Type B pancreatic cell (in vitro differentiated cells): ENCODE measurements at regions not wholly inside any gene's neighbourhood (a gene's known extent, or its start where the extent isn't known, plus 50 kb on each side); places are given as distances from the start of the nearest gene placed in this dataset.

Experiments
- DNase-seq: peaks from one replicate; pipeline ENCODE4 v3.0.0; 2021; ENCODE audit warnings: mixed read lengths; ENCODE audit not compliant: unreplicated experiment; ENCODE audit errors: extremely low spot score
- H3K27ac Mint-ChIP-seq: 2 replicates; pipeline ENCODE4 v1.8.0; 2021; ENCODE audit warnings: mild to moderate bottlenecking, mixed read lengths
- H3K27me3 Mint-ChIP-seq: 2 replicates; pipeline ENCODE4 v1.8.0; 2021; ENCODE audit warnings: mixed read lengths
- H3K36me3 Mint-ChIP-seq: 2 replicates; pipeline ENCODE4 v1.8.0; 2021; ENCODE audit warnings: mixed read lengths
- H3K4me1 Mint-ChIP-seq: one replicate; pipeline ENCODE4 v1.8.0; 2021; ENCODE audit warnings: mixed read lengths; ENCODE audit not compliant: unreplicated experiment
- H3K4me3 Mint-ChIP-seq: 2 replicates; pipeline ENCODE4 v1.8.0; 2021; ENCODE audit warnings: mild to moderate bottlenecking, mixed read lengths
- H3K9me3 Mint-ChIP-seq: 2 replicates; pipeline ENCODE4 v1.8.0; 2021; ENCODE audit warnings: mixed read lengths
- TF ChIP-seq, protein P1 (sequence below): fragments of 200-600 bp; sonication (generic); conservative IDR thresholded peaks from 2 replicates; pipeline ENCODE4 v1.5.0; 2021; ENCODE audit warnings: antibody characterized with exemption, mild to moderate bottlenecking

DNA sequence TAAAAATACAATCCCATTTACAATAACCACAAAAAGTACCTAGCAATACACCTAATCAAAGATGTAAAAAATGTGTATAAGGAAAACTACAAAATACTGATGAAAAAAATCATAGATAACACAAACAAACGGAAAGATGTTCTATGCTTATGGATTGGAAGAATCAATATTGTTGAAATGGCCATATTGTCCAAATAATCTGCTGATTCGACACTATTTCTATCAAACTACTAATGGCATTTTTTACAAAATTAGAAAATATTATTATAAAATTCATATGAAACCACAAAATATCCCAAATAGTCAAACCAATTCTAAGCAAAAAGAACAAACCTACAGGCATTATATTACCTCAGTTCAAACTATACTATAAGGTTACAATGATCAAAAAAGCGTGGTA is 978.3 kb upstream of the MAP3K7 start:
- H3K27ac Mint-ChIP-seq: no peak overlapping the region
- no peaks in the 10 kb centered on the region for H3K36me3 Mint-ChIP-seq
- H3K9me3 Mint-ChIP-seq: peaks cover 5% of the 10 kb centered on the region
- DNase-seq: no peak
- no peaks in the 10 kb centered on the region for H3K4me1 Mint-ChIP-seq
- no peak overlapping the region for H3K4me3 Mint-ChIP-seq
- TF ChIP-seq, protein P1, sequence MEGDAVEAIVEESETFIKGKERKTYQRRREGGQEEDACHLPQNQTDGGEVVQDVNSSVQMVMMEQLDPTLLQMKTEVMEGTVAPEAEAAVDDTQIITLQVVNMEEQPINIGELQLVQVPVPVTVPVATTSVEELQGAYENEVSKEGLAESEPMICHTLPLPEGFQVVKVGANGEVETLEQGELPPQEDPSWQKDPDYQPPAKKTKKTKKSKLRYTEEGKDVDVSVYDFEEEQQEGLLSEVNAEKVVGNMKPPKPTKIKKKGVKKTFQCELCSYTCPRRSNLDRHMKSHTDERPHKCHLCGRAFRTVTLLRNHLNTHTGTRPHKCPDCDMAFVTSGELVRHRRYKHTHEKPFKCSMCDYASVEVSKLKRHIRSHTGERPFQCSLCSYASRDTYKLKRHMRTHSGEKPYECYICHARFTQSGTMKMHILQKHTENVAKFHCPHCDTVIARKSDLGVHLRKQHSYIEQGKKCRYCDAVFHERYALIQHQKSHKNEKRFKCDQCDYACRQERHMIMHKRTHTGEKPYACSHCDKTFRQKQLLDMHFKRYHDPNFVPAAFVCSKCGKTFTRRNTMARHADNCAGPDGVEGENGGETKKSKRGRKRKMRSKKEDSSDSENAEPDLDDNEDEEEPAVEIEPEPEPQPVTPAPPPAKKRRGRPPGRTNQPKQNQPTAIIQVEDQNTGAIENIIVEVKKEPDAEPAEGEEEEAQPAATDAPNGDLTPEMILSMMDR: no peak
- no peaks in the 10 kb centered on the region for H3K27me3 Mint-ChIP-seq

DNA sequence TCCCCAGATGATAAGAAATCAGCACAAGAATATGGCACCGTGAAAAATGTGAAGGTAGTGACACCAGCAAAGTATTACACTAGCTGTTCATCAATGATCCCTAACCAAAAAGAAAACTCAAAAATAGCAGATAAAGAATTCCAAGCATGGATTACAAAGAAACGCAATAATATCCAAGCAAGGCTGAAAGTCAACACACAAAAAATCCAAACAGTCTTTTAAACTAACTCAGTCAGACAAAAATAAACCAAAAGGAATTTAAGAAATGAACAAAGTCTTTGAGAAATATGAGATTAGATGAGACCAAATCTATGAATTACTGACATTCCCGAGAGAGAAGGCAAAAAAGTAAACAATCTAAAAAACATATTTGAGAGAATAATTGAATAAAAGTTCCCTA is 976.1 kb upstream of the MAP3K7 start:
- TF ChIP-seq, protein P1: no peak
- Mint-ChIP-seq H3K36me3 (no peaks in the 10 kb centered on the region), H3K4me1 (no peaks in the 10 kb centered on the region), H3K27ac (no peak overlapping the region), H3K4me3 (no peak overlapping the region), H3K9me3 (peaks cover 14% of the 10 kb centered on the region), H3K27me3 (no peaks in the 10 kb centered on the region)
- no peak for DNase-seq

DNA sequence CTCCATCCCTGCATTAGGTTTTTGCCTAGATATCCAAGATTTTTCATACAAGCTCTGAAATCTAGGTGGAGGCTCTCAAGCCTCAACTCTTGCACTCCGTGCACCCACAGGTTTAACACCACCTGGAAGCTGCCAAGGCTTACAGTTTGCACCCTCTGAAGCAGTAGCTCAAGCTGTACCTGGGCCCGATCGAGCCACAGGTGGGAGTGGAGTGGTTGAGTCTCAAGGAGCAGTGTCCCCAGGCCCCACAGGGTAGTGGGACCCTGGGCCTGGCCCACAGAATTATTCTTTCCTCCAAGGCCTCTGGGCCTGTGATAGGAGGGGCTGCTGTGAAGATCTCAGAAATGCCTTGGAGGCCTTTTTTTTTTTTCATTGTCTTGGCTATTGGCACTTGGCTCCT is 973.5 kb upstream of the MAP3K7 start:
- Mint-ChIP-seq H3K27ac (no peak overlapping the region), H3K4me3 (no peak overlapping the region), H3K4me1 (no peaks in the 10 kb centered on the region), H3K27me3 (no peaks in the 10 kb centered on the region), H3K9me3 (peaks cover 14% of the 10 kb centered on the region), H3K36me3 (no peaks in the 10 kb centered on the region)
- no peak for DNase-seq
- TF ChIP-seq, protein P1: no peak

DNA sequence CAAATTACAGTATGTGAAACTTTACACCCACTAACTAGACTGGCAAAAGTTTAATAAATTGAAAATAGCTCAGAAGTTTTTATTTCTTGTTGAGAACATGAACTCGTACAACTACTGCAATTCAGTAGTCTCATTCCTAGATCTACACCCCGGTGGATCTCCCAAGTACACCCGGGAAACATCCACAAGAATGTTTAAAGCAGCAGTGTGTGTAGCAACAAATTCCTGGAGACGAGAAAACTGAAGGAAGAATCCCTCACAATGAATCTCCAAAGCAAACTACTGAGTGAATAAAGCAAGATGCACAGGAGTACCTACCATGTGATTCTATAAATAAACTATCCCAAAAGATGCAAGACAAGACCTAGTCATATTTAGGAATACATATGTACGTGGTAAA is 954.0 kb upstream of the MAP3K7 start:
- no peak overlapping the region for H3K4me3 Mint-ChIP-seq
- no peaks in the 10 kb centered on the region for H3K4me1 Mint-ChIP-seq
- peaks cover 4% of the 10 kb centered on the region for H3K9me3 Mint-ChIP-seq
- no peak for DNase-seq
- no peak overlapping the region for H3K27ac Mint-ChIP-seq
- H3K36me3 Mint-ChIP-seq: no peaks in the 10 kb centered on the region
- TF ChIP-seq, protein P1: no peak
- no peaks in the 10 kb centered on the region for H3K27me3 Mint-ChIP-seq

DNA sequence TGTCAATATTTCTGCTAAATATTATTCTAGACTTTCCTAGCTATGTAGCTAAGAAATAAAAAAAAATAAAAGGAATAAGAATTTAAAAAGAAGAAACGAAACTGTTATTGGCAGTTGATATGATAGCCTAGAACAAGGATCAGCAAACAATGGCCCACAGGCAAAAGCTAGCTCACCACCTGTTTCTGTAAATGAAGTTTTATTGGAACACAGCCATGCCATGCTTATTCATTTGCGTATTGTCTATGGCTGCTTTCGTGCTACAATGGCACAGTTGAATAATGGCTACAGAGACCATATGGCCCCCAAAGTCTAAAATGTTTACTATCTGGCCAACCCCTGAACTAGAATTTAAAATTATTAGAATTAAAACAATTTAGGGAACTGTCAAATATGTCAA is 952.6 kb upstream of the MAP3K7 start:
- Mint-ChIP-seq H3K27me3 (no peaks in the 10 kb centered on the region), H3K4me3 (no peak overlapping the region), H3K4me1 (no peaks in the 10 kb centered on the region), H3K9me3 (peaks cover 4% of the 10 kb centered on the region), H3K27ac (no peak overlapping the region), H3K36me3 (no peaks in the 10 kb centered on the region)
- DNase-seq: no peak
- TF ChIP-seq, protein P1: no peak

DNA sequence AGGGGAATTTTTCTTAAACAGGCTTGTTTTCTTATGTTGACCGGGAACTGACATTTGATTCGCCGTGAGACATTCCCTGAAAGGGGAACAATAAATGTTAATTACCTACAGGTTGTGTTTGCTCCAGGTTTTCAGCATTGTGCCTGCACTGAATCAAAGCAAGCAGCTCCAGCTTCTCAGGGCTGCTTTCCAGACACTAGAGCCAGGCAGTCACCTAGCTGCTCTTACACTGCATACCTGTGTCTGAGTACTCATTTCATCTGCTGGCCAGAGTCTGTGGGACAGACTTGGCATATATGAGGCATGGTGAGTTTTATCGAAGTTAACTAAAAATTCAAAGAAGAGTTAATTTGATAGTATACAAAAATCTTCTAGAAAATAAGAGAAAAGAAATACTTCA is 951.8 kb upstream of the MAP3K7 start:
- Mint-ChIP-seq H3K4me1 (no peaks in the 10 kb centered on the region), H3K9me3 (peaks cover 4% of the 10 kb centered on the region), H3K27me3 (no peaks in the 10 kb centered on the region), H3K27ac (no peak overlapping the region), H3K4me3 (no peak overlapping the region), H3K36me3 (no peaks in the 10 kb centered on the region)
- TF ChIP-seq, protein P1: no peak
- no peak for DNase-seq
